ENCODE measurements at regions not wholly inside any gene's neighbourhood (a gene's known extent, or its start where the extent isn't known, plus 50 kb on each side); places are given as distances from the start of the nearest gene placed in this dataset.
"Not testable (repeated sequence)": the region's sequence is repeated elsewhere in the genome, so short reads cannot be mapped to it uniquely, and the experiment has no call there.

- no peak for DNase-seq (ENCODE audit: low read depth in 2 of 2)
Observed at GRCh38 chr14:27228053-27228452, 630.2 kb upstream of the NOVA1 start.

- DNase-seq (ENCODE audit: low read depth in 2 of 2), result no peak
Observed at GRCh38 chr14:27234331-27234730, 636.5 kb upstream of the NOVA1 start.

GRCh38 chr14:27236601-27237000, 638.8 kb upstream of the NOVA1 start:
- no peak for DNase-seq (ENCODE audit: low read depth in 2 of 2)

GRCh38 chr14:27242874-27243273, 645.0 kb upstream of the NOVA1 start:
- no peak for DNase-seq (ENCODE audit: low read depth in 2 of 2)

GRCh38 chr14:27243365-27243764, 645.5 kb upstream of the NOVA1 start:
- DNase-seq (ENCODE audit: low read depth in 2 of 2), result no peak

DNA sequence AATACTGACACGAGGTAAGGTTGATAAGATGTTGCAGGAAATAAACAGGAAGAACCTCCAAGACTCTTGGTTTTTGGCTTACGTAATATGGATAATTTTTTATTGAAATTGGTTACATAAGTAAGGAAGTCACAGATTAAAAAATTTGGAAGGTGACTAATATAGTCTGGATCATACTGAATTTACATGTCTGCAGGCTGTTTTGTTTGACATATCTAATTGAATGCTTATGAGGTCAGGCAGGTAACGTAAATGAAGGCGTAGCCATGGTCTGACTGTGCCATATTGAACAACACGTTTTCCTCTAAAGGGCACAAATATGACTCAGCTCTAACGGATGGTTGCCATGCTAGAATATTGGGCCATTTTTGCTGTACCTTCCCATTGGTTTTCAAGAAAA, 648.1 kb upstream of the NOVA1 start:
- DNase-seq (ENCODE audit: low read depth in 2 of 2), result no peak

- no peak for DNase-seq (ENCODE audit: low read depth in 2 of 2)
Observed at GRCh38 chr14:27253966-27254365, 656.1 kb upstream of the NOVA1 start.

DNA sequence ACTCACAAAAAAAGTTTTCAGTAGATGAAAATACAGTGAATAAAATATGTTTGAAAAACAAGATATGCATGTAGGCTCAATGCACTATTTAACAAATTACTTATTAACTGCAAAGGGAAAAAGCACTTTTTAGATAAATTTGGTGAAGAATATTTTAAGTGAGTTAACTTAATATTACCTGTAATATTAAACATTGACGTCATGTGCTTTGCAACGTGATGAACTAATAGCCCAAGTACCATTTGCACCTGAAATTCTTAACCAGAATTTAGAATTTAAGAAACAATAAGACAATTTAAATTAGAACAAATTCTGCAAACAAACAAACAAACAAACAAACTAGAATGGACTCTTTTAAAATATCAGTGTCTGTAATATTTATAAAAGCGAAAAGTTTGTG, 659.0 kb upstream of the NOVA1 start:
- no peak for DNase-seq (ENCODE audit: low read depth in 2 of 2)

DNA sequence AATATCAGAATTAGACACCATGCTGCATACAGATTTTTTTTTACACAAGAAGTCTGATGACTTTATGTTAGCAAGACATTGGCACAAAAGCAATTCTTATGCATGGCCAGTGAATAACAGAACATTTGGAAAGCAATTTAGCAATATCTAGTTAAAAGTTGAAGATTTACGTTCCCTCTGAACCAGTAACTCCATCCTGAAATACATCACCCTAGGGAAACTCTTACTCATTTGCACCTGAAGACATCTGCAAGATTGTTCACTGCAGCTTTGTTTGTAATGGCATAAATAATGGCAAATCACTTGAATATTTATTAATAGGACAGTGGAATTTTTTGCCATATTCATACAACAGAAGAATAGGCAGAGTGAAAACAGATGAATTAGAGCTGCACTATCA, 670.0 kb upstream of the NOVA1 start:
- DNase-seq (ENCODE audit: low read depth in 2 of 2), result no peak

DNA sequence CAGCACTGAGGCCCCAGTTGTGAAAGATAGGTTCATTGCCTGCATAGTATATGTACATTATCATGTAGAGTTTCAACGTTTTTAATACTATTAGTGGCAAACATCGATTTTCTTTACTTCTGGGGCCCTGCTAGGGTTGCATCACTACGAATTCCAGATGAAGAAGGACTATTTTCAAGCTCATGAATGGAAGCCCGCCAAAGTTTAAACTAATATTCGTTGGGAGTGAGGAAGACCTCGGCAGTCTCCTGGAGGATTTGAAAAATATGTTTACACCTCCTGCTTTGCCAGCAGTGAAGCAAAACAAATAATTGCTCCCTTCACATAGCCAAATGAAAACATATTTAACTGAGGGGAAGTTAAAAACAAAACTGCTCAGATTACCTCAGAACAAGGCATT, 672.9 kb upstream of the NOVA1 start:
- DNase-seq (ENCODE audit: low read depth in 2 of 2), result no peak

DNA sequence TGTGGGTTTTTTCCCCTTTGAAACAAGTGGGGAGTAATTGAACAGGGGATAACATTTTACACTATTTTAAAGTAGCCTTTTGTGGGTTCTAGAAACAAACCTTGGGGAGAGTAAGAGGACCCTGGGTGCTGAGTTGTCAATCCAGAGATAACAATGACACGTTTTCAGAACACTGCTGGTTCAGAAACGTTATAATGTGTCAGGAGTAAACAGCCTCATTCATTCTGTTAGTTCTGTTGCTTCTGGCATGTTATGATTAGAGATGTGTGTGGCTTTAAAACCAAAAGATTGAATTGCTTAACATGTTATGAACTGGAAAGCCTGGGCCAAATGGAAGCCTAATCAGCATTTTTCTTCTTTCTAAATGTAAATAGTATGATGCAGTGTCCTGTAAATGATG, 680.5 kb upstream of the NOVA1 start:
- no peak for DNase-seq (ENCODE audit: low read depth in 2 of 2)

GRCh38 chr14:27305441-27305945, 707.7 kb upstream of the NOVA1 start:
- DNase-seq (ENCODE audit: low read depth in 2 of 2), result no peak

DNA sequence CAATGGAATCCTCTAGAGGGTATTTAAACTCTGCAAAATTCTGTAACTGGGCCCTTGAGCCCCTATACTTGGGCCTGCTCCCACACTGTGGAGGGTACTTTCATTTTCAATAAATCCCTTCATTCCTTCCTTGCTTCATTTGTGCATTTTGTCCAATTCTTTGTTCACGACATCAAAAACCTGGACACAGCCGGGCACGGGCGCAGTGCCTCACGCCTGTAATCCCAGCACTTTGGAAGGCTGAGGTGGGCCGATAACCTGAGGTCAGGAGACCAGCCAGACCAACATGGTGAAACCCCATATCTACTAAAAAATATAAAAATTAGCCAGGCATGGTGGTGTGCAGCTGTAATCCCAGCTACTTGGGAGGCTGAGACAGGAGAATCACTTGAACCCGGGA, 714.9 kb upstream of the NOVA1 start:
- DNase-seq (ENCODE audit: low read depth in 2 of 2), result not testable (repeated sequence)

- DNase-seq (ENCODE audit: low read depth in 2 of 2), result no peak
Observed at GRCh38 chr14:27314231-27314630, 716.4 kb upstream of the NOVA1 start.

DNA sequence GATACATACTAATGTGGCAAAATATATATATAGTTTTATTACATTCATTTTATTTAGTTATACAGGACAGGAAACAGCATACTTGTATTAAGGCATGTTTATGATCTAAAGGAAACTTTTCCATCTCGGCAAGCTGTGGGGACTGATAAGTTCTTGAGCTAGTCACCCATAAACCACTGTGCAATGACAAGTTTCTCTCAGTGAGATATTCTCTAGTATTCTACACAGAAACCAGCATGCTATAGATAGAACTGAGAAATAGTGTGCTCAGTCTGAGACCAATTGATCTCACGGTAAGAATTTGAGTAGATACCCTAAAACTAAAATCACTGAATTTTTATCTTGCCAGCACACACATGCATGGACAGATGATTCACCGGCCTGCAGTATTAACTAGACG, 717.6 kb upstream of the NOVA1 start:
- no peak for DNase-seq (ENCODE audit: low read depth in 2 of 2)

DNA sequence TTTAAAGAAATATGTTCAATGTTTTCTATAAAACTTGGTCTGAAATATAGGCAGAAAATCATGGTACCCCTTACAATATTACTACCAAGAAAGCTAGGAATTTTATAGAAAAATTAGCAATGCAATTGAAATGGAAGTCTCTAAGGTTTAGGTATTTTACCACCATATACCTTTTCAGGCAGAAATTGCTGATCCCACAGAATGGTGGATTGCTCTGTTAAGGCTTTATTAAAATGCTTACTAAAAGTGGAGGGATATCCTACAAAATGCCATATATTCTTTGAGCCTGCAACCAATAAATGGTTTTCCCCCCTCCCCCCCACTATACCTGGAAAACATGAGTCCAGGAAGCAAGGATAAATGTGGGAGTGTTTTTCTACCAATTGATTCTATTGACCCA, 718.1 kb upstream of the NOVA1 start:
- no peak for DNase-seq (ENCODE audit: low read depth in 2 of 2)

- no peak for DNase-seq (ENCODE audit: low read depth in 2 of 2)
Observed at GRCh38 chr14:27318774-27319420, 721.1 kb upstream of the NOVA1 start.

GRCh38 chr14:27320261-27320660, 722.4 kb upstream of the NOVA1 start:
- DNase-seq (ENCODE audit: low read depth in 2 of 2), result no peak

- no peak for DNase-seq (ENCODE audit: low read depth in 2 of 2)
Observed at GRCh38 chr14:27327095-27327494, 729.3 kb upstream of the NOVA1 start.

DNA sequence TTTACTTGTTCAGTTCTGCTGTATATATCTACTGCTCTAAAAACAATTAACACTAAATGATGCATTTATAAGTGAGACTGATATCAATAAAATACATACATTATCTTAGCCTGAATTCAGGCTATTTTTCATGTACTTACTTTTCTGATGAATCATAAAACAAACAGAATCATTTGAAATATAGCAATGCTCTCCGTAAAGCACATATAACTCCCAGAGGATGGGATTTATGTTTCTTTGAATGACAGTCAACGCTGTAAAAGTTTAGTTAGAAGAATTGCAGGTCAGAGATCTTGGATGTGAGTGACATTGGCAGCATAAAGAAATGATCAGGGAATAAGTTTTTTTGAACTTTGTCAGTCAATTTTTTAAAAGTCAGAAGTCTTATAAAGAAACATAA, 740.2 kb upstream of the NOVA1 start:
- DNase-seq (ENCODE audit: low read depth in 2 of 2), result no peak

- not testable (repeated sequence) for DNase-seq (ENCODE audit: low read depth in 2 of 2)
Observed at GRCh38 chr14:27363036-27363435, 765.2 kb upstream of the NOVA1 start.

DNA sequence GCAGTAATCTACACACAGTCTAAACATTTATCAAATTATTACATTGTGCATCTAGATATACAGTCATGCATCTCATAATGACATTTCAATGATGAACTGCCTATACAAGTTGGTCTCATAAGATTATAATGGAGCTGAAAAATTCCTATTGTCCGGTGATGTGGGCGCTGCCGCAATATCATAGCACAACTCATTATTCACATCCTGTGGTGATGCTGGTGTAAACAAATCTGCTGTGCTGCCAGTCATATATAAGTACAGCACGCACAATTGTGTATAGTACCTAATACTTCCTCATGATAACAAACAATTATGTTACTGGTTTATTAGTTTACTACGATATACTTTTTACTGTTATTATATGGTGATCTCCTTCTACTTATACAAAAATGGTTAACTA, 768.8 kb upstream of the NOVA1 start:
- DNase-seq (ENCODE audit: low read depth in 2 of 2), result no peak

GRCh38 chr14:27367345-27367744, 769.5 kb upstream of the NOVA1 start:
- DNase-seq (ENCODE audit: low read depth in 2 of 2), result no peak

DNA sequence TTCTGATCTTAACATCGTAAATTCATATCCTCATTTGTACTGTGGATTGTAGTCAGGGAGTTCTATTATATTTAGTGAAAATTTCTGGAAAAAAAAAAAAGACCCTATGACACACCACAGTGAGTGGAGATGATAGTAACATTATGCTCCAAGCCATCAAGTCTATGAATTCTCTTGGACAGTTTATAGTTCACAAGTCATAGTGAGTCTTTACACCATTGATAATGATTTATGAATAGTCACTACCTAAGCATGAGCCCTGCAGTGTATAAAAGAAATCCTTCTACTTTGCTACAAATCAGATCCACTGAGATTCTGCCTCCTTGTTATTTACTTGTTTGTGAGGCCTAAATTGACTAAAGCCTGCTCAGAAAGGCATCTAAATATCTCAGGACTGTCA, 772.2 kb upstream of the NOVA1 start:
- DNase-seq (ENCODE audit: low read depth in 2 of 2), result no peak
